ENCODE measurements at regions not wholly inside any gene's neighbourhood (a gene's known extent, or its start where the extent isn't known, plus 50 kb on each side); places are given as distances from the start of the nearest gene placed in this dataset.
"Not testable (repeated sequence)": the region's sequence is repeated elsewhere in the genome, so short reads cannot be mapped to it uniquely, and the experiment has no call there.

- TF ChIP-seq REST (tag by site-specific recombination; IDR thresholded peaks at IDR 0.05), result no peak
- no peak for TF ChIP-seq ZNF664 (tag by site-specific recombination; IDR thresholded peaks at IDR 0.05)
- TF ChIP-seq ZFP41 (tag by site-specific recombination; IDR thresholded peaks at IDR 0.05; ENCODE audit: borderline replicate concordance), result no peak
- no peak for TF ChIP-seq ZBTB49 (tag by site-specific recombination; IDR thresholded peaks at IDR 0.05; ENCODE audit: low read depth)
- TF ChIP-seq ZNF311 (tag by site-specific recombination; IDR thresholded peaks at IDR 0.05; ENCODE audit: borderline replicate concordance), result no peak
- peak; percentile 57; the same call in 1 of the 2 replicates for TF ChIP-seq SCRT1 (tag by site-specific recombination; IDR thresholded peaks at IDR 0.05; ENCODE audit: borderline replicate concordance)
- no peak for TF ChIP-seq ELK4 (IDR thresholded peaks at IDR 0.05; ENCODE audit: borderline replicate concordance, low read depth, low read length)
- peak; percentile 30; the same call in 1 of the 2 replicates for TF ChIP-seq ZBTB44 (tag by site-specific recombination; IDR thresholded peaks at IDR 0.05)
- TF ChIP-seq ZNF701 (tag by site-specific recombination; IDR thresholded peaks at IDR 0.05), result no peak
- no peak for TF ChIP-seq ZNF37A (tag by site-specific recombination; IDR thresholded peaks at IDR 0.05)
- TF ChIP-seq IKZF3 (tag by site-specific recombination; IDR thresholded peaks at IDR 0.05), result no peak
- no peak for TF ChIP-seq ZNF654 (tag by site-specific recombination; IDR thresholded peaks at IDR 0.05; ENCODE audit: low read depth)
- no peak for TF ChIP-seq OVOL3 (tag by site-specific recombination; IDR thresholded peaks at IDR 0.05)
- TF ChIP-seq YY1 (tag by site-specific recombination; IDR thresholded peaks at IDR 0.05), result no peak
Observed at GRCh38 chr17:77049440-77049839, 91.3 kb upstream of the SEC14L1 start (continued).

- CTCF ChIA-PET, result interaction anchor here (1.0 kb wide), 1 partner anchor 16 kb away, joined by 4 read pairs; no protein-coding TSS in a partner anchor
- POLR2A ChIA-PET; H3K9me3 ChIP-seq (ENCODE audit: control insufficient read depth, insufficient read depth, low read depth, low read length); H3K4me1 ChIP-seq (ENCODE audit: control insufficient read depth, insufficient read depth, low read length); H3K27ac ChIP-seq (ENCODE audit: extremely low read depth, low read depth, low read length); H3K4me3 ChIP-seq (ENCODE audit: low read depth, low read length); H3K36me3 ChIP-seq (ENCODE audit: control insufficient read depth in 2 of 2, insufficient read depth in 1 of 2, low read length in 2 of 2): not testable (repeated sequence)
- TF ChIP-seq ZBTB17 (tag by site-specific recombination; IDR thresholded peaks at IDR 0.05), result peak; percentile 47; the same call in 1 of the 2 replicates
Observed at GRCh38 chr17:77050901-77051300, 89.9 kb upstream of the SEC14L1 start.

Measured in HEK293 (cell line).